CD14-positive monocyte (primary cell): ENCODE measurements at regions not wholly inside any gene's neighbourhood (a gene's known extent, or its start where the extent isn't known, plus 50 kb on each side); places are given as distances from the start of the nearest gene placed in this dataset.
"Not testable (repeated sequence)": the region's sequence is repeated elsewhere in the genome, so short reads cannot be mapped to it uniquely, and the experiment has no call there.

Experiments
- DNase-seq, 3 donors: peaks; one replicate each; pipeline ENCODE4 v3.0.0-alpha.2; 2011 to 2022
- H2AFZ ChIP-seq: 2 replicates; pipeline ENCODE4 v1.6.0; 2012; ENCODE audit warnings: mild to moderate bottlenecking, low read depth, low read length, inconsistent platforms; ENCODE audit not compliant: insufficient read depth, poor library complexity, severe bottlenecking
- H3K27ac ChIP-seq, 2 donors: 1 replicate in 1 of 2; 2 replicates in 1 of 2; pipeline ENCODE4 v1.5.1; 2012 to 2013; ENCODE audit warnings: low read length in 2 of 2, control low read depth in 1 of 2, inconsistent platforms in 1 of 2, low read depth in 1 of 2, mild to moderate bottlenecking in 1 of 2
- H3K27me3 ChIP-seq, 2 donors: one replicate each; pipeline versions ENCODE4 v1.6.0 to v1.6.1; 2011 to 2013; ENCODE audit warnings: low read length in 2 of 2; ENCODE audit not compliant: control insufficient read depth in 2 of 2, insufficient read depth in 2 of 2
- H3K36me3 ChIP-seq, 2 donors: replicated peaks in 1 of 2; 1 replicate in 1 of 2; 2 replicates in 1 of 2; pipeline versions ENCODE4 v1.5.1 to v1.6.1; 2012 to 2013; ENCODE audit warnings: low read length in 2 of 2, control low read depth in 1 of 2, inconsistent platforms in 1 of 2, mild to moderate bottlenecking in 1 of 2; ENCODE audit not compliant: insufficient read depth in 2 of 2, control insufficient read depth in 1 of 2
- H3K4me1 ChIP-seq, 2 donors: 1 replicate in 1 of 2; 2 replicates in 1 of 2; pipeline versions ENCODE4 v1.5.1 to v1.6.1; 2012 to 2013; ENCODE audit warnings: low read length in 2 of 2, control low read depth in 1 of 2, inconsistent platforms in 1 of 2, mild to moderate bottlenecking in 1 of 2, moderate library complexity in 1 of 2; ENCODE audit not compliant: insufficient read depth in 2 of 2, control insufficient read depth in 1 of 2
- H3K4me2 ChIP-seq: replicated peaks from 2 replicates; pipeline ENCODE3; 2012; ENCODE audit warnings: low read length, moderate library complexity, mild to moderate bottlenecking; ENCODE audit not compliant: poor library complexity, severe bottlenecking; ENCODE audit errors: extremely low read depth
- H3K4me3 ChIP-seq, 3 experiments: fragments of 200-600 bp in 1 of 3; sonication (generic) in 1 of 3; replicated peaks in 1 of 3; 1 replicate in 2 of 3; 2 replicates in 1 of 3; pipeline ENCODE4 v1.5.1; 2011 to 2013; ENCODE audit warnings: low read length in 3 of 3, mild to moderate bottlenecking in 3 of 3, control low read depth in 2 of 3, low read depth in 2 of 3, inconsistent platforms in 1 of 3, moderate library complexity in 1 of 3
- H3K79me2 ChIP-seq: 2 replicates; pipeline ENCODE4 v1.6.0; 2012; ENCODE audit warnings: mild to moderate bottlenecking, control low read depth, inconsistent platforms, low read length, moderate library complexity; ENCODE audit not compliant: insufficient read depth
- H3K9ac ChIP-seq: 2 replicates; pipeline ENCODE4 v1.6.0; 2017; ENCODE audit warnings: low read length, mild to moderate bottlenecking; ENCODE audit not compliant: insufficient read depth, poor library complexity, severe bottlenecking
- H3K9me3 ChIP-seq, 2 donors: replicated peaks in 1 of 2; 1 replicate in 1 of 2; 2 replicates in 1 of 2; pipeline versions ENCODE4 v1.5.1 to v1.6.1; 2012 to 2013; ENCODE audit warnings: low read length in 2 of 2, control low read depth in 1 of 2; ENCODE audit not compliant: control insufficient read depth in 1 of 2, insufficient read depth in 1 of 2
- H4K20me1 ChIP-seq: 2 replicates; pipeline ENCODE4 v1.6.0; 2012; ENCODE audit warnings: mild to moderate bottlenecking, low read length, control low read depth, moderate library complexity; ENCODE audit not compliant: insufficient read depth
- H3K27ac Mint-ChIP-seq, 7 donors: one replicate each; pipeline ENCODE4 v1.8.0; 2020; ENCODE audit warnings: mild to moderate bottlenecking in 7 of 7, mixed read lengths in 7 of 7, moderate library complexity in 6 of 7, inconsistent platforms in 2 of 7
- H3K27me3 Mint-ChIP-seq, 3 donors: one replicate each; pipeline ENCODE4 v1.8.0; 2021 to 2022; ENCODE audit warnings: low read depth in 3 of 3, mild to moderate bottlenecking in 3 of 3, mixed read lengths in 3 of 3, moderate library complexity in 3 of 3, inconsistent platforms in 1 of 3
- H3K36me3 Mint-ChIP-seq, 2 donors: one replicate each; pipeline ENCODE4 v1.8.0; 2020; ENCODE audit warnings: mixed read lengths in 2 of 2, inconsistent platforms in 1 of 2, mild to moderate bottlenecking in 1 of 2
- H3K4me1 Mint-ChIP-seq: one replicate; pipeline ENCODE4 v1.8.0; 2020; ENCODE audit warnings: mild to moderate bottlenecking, mixed read lengths
- H3K4me3 Mint-ChIP-seq, 2 donors: one replicate each; pipeline ENCODE4 v1.8.0; 2020; ENCODE audit warnings: mild to moderate bottlenecking in 2 of 2, mixed read lengths in 2 of 2, moderate library complexity in 1 of 2
- H3K9me3 Mint-ChIP-seq, 7 donors: one replicate each; pipeline ENCODE4 v1.8.0; 2020 to 2022; ENCODE audit warnings: mixed read lengths in 7 of 7, mild to moderate bottlenecking in 6 of 7, moderate library complexity in 6 of 7, inconsistent platforms in 2 of 7
- CTCF ChIP-seq: fragments of 200-600 bp; IDR thresholded peaks from one replicate; pipeline ENCODE4 v1.8.0; 2022; ENCODE audit warnings: antibody characterized with exemption, mild to moderate bottlenecking
- WGBS: methylation state at CpG from one replicate; pipeline ENCODE4 v1.1.5; 2013; ENCODE audit warnings: missing lambda C conversion rate; ENCODE audit not compliant: insufficient coverage; 5-methylcytosine and 5-hydroxymethylcytosine counted together
- intact Hi-C, 2 donors: fragments of 100-400 bp; cut with micrococcal nuclease; formaldehyde crosslinking; loops; one replicate each; pipeline versions ENCODE4 v1.15.0 to v1.15.1; 2023

DNA sequence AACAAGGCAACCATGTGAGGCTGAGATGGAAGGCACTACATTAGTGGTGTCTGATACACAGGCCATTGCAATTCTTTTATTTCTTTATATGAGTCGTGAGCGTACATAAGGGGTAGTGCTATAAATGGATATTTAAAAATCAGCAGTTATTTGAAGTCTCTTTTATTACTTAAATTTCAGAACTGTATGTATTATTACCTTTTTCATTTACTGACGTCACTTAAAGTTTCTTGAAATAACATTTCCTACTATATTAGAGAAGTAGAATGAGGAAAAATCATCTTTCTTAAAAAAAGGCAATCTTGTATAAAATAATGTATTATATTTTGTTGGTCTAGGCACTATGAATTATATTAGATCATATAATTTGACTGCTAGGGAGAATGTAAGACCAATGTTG is 280.9 kb upstream of the CYLC2 start:
- Histone ChIP-seq H3K9ac (no peak overlapping the region), H3K4me3 (no peak overlapping the region), H4K20me1 (no peaks in the 10 kb centered on the region), H3K79me2 (no peaks in the 10 kb centered on the region), H3K27ac (no peak overlapping the region), H3K4me1 (no peaks in the 10 kb centered on the region), H3K27me3 (no peaks in the 10 kb centered on the region), H3K9me3 (peaks cover 3 to 35% of the 10 kb centered on the region in 2 donors), H2AFZ (no peak overlapping the region), H3K36me3 (no peaks in the 10 kb centered on the region), H3K4me2 (no peak overlapping the region)
- Mint-ChIP-seq H3K4me1 (no peaks in the 10 kb centered on the region), H3K36me3 (no peaks in the 10 kb centered on the region), H3K27me3 (no peaks in the 10 kb centered on the region), H3K9me3 (peaks cover 2 to 8% (median 3%) of the 10 kb centered on the region in 7 donors), H3K27ac (no peak overlapping the region), H3K4me3 (no peak overlapping the region)
- intact Hi-C loops: no loop called here
- no peak for DNase-seq
- TF ChIP-seq CTCF: no peak
- no CpG with 5 or more reads among the region's 3 CpGs for WGBS

DNA sequence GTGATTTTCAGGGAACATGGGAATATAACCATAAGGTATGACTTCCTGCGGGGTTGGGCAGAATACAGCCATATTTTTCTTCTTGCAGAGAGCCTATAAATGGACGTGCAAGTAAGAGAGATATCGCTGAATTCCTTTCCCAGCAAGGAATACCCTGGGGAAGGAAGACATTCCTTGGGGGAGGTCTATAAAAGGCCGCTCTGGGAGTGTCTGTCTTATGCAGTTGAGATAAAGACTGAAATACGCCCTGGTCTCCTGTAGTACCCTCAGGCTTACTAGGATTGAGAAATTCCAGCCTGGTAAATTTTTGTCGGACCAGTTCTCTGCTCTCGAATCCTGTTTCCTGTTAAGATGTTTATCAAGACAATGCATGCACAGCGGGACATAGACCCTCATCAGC is 282.2 kb upstream of the CYLC2 start:
- intact Hi-C loops, H4K20me1 ChIP-seq, DNase-seq, H3K9me3 Mint-ChIP-seq, H3K36me3 ChIP-seq, H3K36me3 Mint-ChIP-seq, H3K4me2 ChIP-seq, H3K9ac ChIP-seq, H3K27ac ChIP-seq, H3K4me1 ChIP-seq, H3K4me3 Mint-ChIP-seq, H3K27ac Mint-ChIP-seq, H3K79me2 ChIP-seq, H3K27me3 Mint-ChIP-seq, H2AFZ ChIP-seq, H3K4me1 Mint-ChIP-seq, H3K27me3 ChIP-seq, H3K4me3 ChIP-seq: not testable (repeated sequence)
- H3K9me3 ChIP-seq: peaks cover 3 to 31% of the 10 kb centered on the region in 2 donors
- WGBS: 87% methylated on average over 5 of the region's 8 CpGs
